ENCODE measurements at regions not wholly inside any gene's neighbourhood (a gene's known extent, or its start where the extent isn't known, plus 50 kb on each side); places are given as distances from the start of the nearest gene placed in this dataset.
"Not testable (repeated sequence)": the region's sequence is repeated elsewhere in the genome, so short reads cannot be mapped to it uniquely, and the experiment has no call there.

DNA sequence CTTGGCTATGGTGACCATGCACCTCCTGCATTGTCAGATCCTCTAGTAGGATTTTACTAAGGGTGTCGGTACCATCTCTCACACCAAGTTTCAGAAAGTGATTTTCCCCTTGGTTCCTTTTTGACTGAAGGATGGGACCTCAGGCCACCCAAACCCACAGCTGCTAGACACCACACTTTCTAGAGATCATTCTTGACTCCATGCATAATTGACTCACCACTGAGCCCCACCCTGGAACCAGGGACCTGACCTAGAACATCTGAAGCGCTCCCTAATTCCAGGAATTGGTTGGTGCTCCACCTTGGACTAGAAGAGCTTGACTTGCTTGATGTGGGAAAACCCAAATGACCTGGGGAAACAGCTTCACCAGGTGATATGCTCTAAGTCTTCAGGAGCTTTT lies 206.8 kb upstream of the EGLN3 start:
- H3K27me3 ChIP-seq (ENCODE audit: insufficient read depth, low read depth, severe bottlenecking) = no peaks in the 10 kb centered on the region
- no peak for DNase-seq
- no peaks in the 10 kb centered on the region for H3K9me3 ChIP-seq (ENCODE audit: severe bottlenecking)
- no peak overlapping the region for H3K4me3 ChIP-seq (ENCODE audit: low read depth, low read length)
- H3K36me3 ChIP-seq = no peaks in the 10 kb centered on the region
- no peak for TF ChIP-seq CTCF (IDR thresholded peaks at IDR 0.05; ENCODE audit: low read depth, low read length)
- H3K27ac ChIP-seq = no peak overlapping the region

DNA sequence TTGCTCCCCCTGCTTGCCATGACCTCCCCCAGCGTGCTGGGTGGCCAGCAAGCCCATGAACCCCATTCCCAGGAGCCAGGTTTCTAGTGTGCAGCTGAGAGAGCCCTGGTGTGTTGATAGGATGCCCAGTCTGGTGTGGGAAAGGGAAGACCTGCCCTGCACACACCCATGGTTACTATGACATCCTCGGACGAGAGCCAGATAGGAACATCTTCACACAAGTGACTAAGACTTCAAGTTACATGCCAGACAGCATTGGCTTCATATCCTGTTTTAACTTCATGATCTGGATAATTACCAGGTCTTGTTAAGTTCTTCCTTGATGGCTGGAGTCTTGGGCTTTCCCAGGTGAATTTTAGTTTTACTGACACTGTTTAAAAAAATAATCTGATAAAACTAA lies 196.6 kb upstream of the EGLN3 start:
- H3K36me3 ChIP-seq = no peaks in the 10 kb centered on the region
- no peak for DNase-seq
- no peak overlapping the region for H3K27ac ChIP-seq
- peaks cover 6% of the 10 kb centered on the region for H3K9me3 ChIP-seq (ENCODE audit: severe bottlenecking)
- no peaks in the 10 kb centered on the region for H3K27me3 ChIP-seq (ENCODE audit: insufficient read depth, low read depth, severe bottlenecking)
- H3K4me3 ChIP-seq (ENCODE audit: low read depth, low read length) = no peak overlapping the region
- no peak for TF ChIP-seq CTCF (IDR thresholded peaks at IDR 0.05; ENCODE audit: low read depth, low read length)

- H3K36me3 ChIP-seq; H3K27ac ChIP-seq; H3K4me3 ChIP-seq (ENCODE audit: low read depth, low read length); H3K27me3 ChIP-seq (ENCODE audit: insufficient read depth, low read depth, severe bottlenecking); DNase-seq; H3K9me3 ChIP-seq (ENCODE audit: severe bottlenecking): not testable (repeated sequence)
These were observed 189.3 kb upstream of the EGLN3 start for GRCh38 chr14:34140127-34140526.

DNA sequence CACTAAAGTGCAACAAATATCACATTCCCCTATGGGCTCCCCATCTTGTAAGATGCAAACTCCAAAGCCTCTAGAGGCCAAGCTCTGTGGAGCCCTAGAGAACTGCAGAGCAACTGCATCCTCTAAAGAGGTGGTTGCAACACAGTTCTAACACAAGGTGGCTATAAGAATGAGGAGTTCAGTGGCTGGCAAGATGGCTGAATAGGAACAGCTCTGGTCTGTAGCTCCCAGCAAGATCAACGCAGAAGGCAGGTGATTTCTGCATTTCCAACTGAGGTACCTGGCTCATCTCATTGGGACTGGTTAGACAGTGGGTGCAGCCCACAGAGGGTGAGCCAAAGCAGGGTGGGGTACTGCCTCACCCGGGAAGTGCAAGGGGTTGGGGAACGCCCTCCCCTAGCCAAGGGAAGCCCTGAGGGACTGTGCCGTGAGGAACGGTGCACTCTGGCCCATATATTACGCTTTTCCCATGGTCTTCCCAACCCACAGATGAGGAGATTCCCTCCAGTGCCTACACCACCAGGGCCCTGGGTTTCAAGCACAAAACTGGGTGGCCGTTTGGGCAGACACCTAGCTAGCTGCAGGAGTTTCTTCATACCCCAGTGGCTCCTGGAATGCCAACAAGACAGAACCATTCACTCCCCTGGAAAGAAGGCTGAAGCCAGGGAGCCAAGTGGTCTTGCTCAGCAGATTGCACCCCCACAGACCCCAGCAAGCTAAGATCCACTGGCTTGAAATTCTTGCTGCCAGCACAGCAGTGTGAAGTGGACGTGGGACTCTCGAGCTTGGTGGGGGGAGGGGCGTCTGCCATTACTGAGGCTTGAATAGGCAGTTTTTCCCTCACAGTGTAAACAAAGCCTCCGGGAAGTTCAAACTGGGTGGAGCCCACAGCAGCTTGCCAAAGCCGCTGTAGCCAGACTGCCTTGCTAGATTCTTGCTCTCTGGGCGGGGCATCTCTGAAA lies 188.6 kb upstream of the EGLN3 start:
- not testable (repeated sequence) for H3K36me3 ChIP-seq; H3K4me3 ChIP-seq (ENCODE audit: low read depth, low read length); H3K9me3 ChIP-seq (ENCODE audit: severe bottlenecking); H3K27me3 ChIP-seq (ENCODE audit: insufficient read depth, low read depth, severe bottlenecking); DNase-seq; H3K27ac ChIP-seq

- H3K27me3 ChIP-seq (ENCODE audit: insufficient read depth, low read depth, severe bottlenecking) = no peaks in the 10 kb centered on the region
- H3K36me3 ChIP-seq = no peaks in the 10 kb centered on the region
- H3K4me3 ChIP-seq (ENCODE audit: low read depth, low read length) = no peak overlapping the region
- TF ChIP-seq CTCF (IDR thresholded peaks at IDR 0.05; ENCODE audit: low read depth, low read length) = no peak
- no peak overlapping the region for H3K27ac ChIP-seq
- no peaks in the 10 kb centered on the region for H3K9me3 ChIP-seq (ENCODE audit: severe bottlenecking)
- DNase-seq = no peak
These were observed 187.3 kb upstream of the EGLN3 start for GRCh38 chr14:34138175-34138574.

DNA sequence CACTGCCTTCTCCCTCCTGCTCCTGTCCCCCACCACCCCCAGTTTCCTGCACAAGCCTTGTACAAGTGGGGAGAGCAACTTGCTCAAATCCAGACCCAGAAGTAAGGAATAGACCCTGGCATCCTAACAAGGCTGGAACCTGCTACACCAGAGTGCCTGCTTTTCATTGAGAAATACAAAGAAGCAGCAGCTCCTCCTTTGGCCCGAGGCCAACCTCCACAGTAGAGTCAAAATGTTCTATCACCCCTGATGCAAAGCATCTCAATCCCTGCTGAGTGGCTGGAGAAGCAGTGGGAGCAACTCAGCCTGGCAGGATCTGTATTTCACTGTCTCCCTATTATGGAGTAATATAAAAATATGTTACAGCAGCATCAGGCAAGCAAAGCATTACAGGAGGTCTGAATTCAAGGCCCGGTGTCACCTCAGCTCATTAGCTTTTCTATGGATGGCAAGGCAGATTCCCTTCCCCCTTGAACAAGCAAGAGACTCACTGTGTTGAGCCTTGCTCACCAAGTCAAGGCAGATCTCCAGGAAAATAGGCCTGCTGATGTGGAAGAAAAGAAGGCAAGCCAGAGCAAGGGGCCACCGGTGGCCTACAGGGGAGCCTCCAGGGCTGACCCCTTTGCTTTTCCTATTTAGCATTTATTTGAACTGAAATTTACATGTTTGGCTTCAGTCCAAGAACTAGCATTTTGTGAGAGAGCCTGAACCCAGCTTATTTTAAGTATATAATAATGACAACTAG lies 186.3 kb upstream of the EGLN3 start:
- DNase-seq = no peak
- Histone ChIP-seq H3K27ac (no peak overlapping the region), H3K9me3 (ENCODE audit: severe bottlenecking) (no peaks in the 10 kb centered on the region), H3K36me3 (no peaks in the 10 kb centered on the region), H3K4me3 (ENCODE audit: low read depth, low read length) (no peak overlapping the region), H3K27me3 (ENCODE audit: insufficient read depth, low read depth, severe bottlenecking) (no peaks in the 10 kb centered on the region)
- no peak for TF ChIP-seq CTCF (IDR thresholded peaks at IDR 0.05; ENCODE audit: low read depth, low read length)
